Right ventricle myocardium inferior (tissue), 1 donor: ENCODE measurements at regions not wholly inside any gene's neighbourhood (a gene's known extent, or its start where the extent isn't known, plus 50 kb on each side); places are given as distances from the start of the nearest gene placed in this dataset.

ENCODE experiments used
- ATAC-seq: fragments of 200-7000 bp; cut with Tn5 transposase; one replicate; pipeline ENCODE4 v1.9.1; 2020; ENCODE audit warnings: mild to moderate bottlenecking, moderate library complexity
- DNase-seq: peaks from one replicate; pipeline ENCODE4 v3.0.0; 2021; ENCODE audit errors: missing footprints
- intact Hi-C: fragments of 100-400 bp; cut with DNase I; formaldehyde crosslinking; loops from one replicate; pipeline ENCODE4 v1.11.0; 2022
- donor health status: DM: no; HTN: yes; CAD: no; lungs with severe emphysema.

DNA sequence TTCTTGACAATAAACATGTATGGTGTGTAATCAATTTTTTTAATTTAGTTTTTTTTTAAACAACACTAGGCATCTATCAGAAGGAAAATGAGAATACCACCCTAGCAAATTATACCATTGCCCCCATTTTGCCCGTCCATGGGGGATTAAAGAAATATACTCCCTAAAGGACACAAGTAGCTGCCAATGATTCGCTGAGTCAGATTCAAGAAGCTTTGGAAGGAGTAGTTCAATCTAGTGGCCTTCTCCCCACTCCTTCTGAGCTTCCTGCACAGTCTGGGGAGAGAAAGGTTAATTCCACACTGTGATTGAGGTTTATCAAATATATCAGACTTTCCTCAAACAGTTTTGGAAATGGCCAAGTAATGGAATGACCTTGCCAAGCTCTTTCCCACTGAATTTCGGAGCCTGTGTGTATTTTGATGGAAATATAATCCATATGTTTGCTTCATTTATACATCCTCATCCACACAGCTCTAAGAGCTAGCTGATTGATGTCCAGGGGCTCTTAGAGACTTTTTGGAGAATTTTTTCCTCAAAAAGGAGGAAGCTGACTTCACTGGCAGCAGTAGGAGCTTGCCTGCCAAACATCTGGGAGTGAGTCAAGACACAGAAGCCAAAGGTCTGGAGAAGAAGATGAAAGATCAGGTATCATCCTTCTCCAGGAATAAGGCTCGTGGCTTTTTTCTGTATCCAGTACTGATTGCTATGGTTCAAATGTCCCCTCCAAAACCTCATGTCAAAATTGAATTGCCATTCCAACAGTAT, 478.5 kb upstream of the PROK2 start:
- no peak for ATAC-seq
- intact Hi-C loops: loop anchor here (10.0 kb wide), 1 partner anchor 309 kb away; no protein-coding TSS in a partner anchor
- DNase-seq: no peak

DNA sequence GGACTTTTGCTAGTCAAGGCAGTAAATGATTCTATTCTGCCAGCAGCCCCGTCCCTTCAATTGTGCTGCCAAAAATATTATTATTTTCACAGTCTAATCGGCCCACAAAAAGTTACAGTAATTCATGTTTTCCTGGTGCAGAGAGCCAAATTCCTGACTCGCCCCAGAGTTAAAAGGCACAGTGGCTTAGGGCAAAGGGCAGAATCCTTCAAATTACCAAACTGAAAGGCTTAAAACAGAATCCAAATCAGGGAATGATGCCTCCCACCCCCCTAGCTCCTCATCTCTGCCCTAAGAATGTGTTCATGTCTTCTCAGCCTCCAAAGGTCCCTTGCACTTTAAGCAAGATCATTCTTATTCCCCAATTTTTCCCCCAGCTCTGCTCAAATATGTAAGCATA, 477.8 kb upstream of the PROK2 start:
- no peak for DNase-seq
- intact Hi-C loops: loop anchor here (10.0 kb wide), 1 partner anchor 308 kb away; no protein-coding TSS in a partner anchor
- ATAC-seq: no peak

DNA sequence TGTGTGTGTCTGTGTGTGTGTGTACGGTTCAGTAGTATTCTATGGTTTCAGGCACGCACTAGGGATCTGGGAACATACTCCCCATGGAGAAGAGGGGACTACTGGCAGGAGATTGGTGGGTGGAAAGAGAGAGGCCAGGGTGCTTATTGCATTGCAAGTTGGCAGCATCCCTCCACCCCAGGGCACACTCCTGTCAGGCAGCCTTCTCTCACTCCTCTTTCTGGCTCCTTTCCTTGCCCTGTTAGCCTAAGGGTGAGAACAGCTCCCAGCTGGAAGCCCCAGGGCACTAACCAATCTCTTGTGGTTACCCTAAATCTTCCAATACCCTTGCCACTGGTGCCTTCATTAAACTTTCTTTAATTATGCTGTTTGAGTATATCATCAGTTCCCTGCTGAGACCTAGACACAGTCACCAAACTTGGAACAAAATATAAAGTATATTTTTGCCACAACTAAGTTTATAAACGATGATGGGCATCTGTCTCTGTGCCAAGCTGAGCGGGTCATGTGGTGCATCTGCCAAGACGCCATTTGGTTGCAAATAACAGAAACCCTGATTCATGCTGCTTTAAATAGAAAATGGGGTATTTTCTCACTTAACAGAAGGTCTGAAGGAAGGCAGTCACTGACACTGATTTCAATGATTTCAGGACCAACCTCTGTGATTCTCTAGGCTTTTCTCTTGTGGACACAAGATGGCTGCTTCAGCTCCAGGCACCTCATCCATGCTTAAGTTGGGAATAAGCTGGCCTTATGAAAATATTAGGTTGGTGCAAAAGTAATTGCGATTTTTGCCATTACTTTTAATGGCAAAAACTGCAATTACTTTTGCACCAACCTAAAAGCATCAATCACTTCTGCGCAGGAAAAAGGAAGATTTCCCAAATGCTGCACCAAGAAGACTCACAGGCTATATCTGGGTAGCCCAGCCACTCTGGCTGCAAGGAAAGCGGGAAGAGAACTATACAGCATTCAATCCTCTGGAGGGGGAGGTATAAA, 476.9 kb upstream of the PROK2 start:
- ATAC-seq (no peak), DNase-seq (no peak)
- intact Hi-C loops: loop anchor here (10.0 kb wide), 1 partner anchor 307 kb away; no protein-coding TSS in a partner anchor

DNA sequence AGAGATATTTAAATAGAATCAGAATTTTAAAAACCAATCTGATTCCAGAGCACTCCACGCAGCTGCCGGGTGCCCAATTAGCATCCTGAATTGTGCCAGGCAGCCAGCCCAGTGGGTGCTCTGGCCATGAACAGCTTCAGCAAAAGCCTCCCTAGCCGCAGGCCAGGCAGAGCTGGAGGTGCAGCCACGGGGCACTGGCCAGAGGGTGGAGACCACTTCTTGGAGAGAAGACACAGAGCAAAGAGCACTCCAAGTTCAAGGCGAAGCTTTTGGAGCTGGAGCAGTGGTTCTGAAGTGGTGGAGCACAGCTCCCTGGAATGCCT, 475.6 kb upstream of the PROK2 start:
- intact Hi-C loops: loop anchor here (10.0 kb wide), 1 partner anchor 306 kb away; no protein-coding TSS in a partner anchor

DNA sequence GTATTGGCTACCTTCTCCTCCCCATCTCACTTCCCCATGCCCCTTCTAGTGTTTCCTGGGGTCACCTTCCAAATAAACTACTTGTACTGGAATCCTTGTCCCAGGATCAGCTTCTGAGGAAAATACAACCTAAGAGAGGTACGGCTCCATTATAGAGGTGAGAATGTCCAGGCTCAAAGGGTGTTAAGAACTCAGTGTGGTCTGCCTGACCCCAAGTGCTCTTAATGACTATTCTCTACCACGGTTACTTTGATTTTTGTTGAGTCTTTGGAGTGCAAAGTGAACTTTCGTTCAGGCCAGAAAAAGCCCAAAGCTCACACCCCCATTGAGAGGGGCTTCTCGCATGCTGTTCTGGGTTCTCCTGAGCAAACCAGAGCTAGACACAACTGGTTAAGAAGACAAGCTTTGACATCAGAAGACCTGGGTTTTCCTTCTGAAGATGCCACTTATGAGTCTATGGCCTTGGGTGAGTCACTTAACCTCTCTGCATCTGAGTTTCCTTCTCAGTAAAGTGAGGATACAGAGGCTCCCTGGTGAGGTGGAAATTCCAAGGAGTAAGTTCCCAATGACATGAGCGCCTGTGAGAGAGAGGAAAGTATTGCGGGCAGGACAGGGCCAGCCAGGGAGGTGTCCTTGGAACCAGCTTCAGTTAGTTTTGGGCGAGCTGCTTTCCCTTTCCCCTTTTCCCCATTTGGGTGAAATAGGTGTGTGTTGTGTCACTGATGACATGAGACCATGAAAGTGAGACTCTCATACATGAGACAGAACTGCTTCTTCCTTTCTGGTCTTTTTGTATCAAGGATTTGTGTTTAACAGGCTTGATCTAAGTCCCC, 475.0 kb upstream of the PROK2 start:
- no peak for DNase-seq
- ATAC-seq: no peak
- intact Hi-C loops: loop anchor here (10.0 kb wide), 1 partner anchor 305 kb away; no protein-coding TSS in a partner anchor

More for the DNA sequence above, 475.6 kb upstream of the PROK2 start:
- DNase-seq (no peak), ATAC-seq (no peak)

DNA sequence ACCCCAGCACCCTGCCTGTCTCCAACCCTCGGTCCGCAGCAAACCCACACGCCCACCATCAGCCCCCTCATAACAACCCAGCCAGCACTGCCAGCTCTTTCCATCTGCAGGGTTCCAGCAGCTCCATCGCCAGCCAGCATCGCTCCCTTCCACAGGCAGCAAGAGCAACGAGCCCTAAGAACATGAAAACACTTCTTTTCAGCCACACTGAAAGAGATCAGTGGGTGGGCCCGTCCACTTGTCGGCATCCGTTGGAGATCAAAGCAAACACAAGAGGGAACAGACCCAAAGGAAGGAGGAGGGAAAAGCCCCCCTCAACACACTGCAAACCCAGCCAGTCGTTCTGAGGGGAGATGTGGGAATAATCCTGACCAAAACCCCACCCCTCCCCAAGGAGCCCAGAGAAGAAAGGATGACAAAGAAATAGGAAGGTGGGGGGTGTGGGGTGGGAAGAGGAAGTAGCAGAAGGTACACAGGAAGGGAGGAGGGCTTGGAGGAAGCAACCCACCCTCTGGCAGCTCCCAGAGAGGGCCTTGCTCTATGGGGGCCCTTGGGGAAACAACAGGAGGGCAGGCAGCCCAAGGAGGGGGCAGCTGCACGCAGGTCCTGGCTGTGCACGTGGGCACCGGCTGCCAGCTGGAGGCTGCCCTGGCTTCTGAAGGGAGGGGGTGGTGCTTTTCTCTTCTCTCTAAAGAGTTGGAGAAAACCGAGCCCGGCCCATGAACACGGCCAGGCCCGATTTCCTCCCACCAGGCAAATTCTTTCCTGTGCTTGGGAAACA, 473.6 kb upstream of the PROK2 start:
- no peak for ATAC-seq

DNA sequence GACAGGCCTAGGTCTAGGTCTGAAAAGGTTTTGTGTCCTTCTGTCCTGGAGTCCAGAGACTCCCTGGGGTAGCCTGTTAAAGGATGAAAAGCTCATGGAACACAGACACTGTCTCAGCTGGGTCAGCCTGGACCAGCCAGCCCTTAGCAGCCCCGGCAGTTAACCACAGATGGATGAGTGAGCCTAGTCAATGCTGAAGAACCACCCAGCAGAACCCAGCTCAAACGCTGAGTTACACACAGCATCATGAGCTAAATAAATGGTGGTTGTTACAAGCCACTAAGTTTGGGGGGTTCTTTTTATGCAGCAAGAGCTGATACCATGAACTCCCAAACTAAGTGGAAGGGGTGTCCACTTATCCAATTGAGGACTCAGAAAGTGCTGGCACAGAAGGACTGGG, 472.8 kb upstream of the PROK2 start:
- no peak for DNase-seq
- intact Hi-C loops: no loop called here
- ATAC-seq: no peak

More for the DNA sequence above, 473.6 kb upstream of the PROK2 start:
- no peak for DNase-seq
- intact Hi-C loops: no loop called here

DNA sequence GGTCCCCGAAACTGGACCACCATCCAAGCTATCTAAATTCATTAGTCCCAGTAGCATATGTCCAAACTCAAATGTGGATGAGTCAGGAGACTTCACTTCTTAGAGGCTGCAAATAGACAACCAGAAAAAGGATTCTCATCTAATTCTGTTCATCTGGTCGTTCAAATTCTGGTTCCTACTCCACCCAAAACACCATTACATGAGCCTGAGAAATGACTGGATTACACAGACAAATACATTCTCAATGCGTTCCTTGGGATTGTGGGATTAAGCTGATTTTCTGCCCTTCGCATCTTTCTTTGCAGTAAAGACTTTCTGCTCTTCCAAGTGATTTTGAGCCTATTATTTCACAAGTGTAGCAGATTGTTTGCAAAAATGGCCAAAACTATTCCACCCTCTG, 472.3 kb upstream of the PROK2 start:
- no peak for ATAC-seq
- DNase-seq: no peak
- intact Hi-C loops: no loop called here

DNA sequence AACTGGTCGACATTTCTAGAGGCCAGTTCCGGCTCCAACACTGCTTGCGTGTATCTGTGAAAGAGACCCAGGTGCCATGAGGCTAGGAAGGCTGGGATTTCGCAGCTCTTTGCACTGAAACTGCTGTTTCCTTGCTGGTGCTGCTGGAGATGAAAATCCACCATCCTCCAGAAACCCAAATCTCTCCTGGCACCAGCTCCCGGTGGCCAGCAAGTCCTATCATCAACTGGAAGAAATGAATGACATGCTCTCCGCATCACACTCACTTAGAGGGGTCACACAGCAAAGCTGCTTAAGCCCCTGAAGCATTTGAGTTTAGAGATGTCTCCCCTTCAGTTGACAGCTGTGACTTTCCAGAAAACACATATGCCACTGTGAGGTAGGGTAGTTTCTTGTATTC, 471.8 kb upstream of the PROK2 start:
- DNase-seq (no peak), ATAC-seq (no peak)
- intact Hi-C loops: no loop called here

DNA sequence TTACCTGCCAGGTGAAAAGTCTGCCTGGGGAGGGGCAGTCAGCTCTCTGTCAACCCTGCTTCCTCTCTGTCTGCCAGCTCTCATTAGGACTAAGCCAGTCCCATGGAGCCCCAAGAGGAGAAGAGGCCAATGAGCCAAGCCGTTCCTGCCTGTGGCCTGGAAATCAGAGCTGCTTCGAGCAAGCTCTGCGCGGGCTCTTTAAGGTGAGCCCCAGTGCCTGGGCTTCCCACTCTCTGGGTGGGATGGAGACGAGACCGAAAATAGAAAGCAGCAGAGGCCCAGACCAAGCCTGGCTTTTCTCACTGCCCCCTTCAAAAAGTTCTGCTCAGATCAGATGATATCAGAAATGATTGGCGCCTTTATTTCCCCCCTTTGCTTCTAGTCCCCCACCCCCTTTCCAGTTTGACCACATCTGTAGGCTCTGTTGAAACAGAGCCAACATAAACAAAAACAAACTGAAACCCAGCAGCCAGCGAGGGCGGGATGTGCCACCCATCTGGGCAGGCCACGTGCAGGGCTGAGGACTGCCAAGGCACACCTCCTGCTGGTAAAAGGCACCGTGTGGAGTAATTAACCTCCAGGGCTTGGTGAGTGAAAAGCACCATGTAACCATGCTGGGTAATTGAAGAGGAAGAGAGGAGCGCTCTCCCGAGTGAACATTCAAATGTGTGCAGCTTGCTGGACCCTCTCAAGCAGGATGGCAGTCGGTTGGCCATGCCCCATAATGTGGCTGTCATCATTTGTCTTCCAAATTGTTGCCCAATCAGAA, 471.0 kb upstream of the PROK2 start:
- no peak for DNase-seq
- intact Hi-C loops: no loop called here
- peak; percentile 69 for ATAC-seq

DNA sequence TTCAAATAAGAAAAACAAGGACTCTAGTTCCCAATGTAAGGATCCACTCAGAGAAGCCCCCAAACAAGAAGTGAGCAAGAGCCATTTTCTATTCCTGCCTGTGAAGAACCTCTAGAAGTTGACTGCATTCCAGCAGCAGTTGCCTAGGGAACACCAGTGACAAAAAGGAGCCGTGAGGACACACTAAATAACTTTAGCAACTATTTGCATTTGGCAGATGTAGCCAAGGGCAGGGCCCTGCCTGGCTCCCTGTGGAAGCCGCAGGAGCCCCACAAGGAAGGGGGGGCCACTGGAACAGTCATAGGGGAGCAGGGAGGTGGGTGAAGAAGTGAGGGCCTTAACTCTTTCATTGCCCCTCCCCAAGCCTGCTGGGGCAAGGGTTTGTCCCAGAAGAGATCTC, 470.2 kb upstream of the PROK2 start:
- intact Hi-C loops: no loop called here
- DNase-seq: no peak
- ATAC-seq: peak; percentile 74

DNA sequence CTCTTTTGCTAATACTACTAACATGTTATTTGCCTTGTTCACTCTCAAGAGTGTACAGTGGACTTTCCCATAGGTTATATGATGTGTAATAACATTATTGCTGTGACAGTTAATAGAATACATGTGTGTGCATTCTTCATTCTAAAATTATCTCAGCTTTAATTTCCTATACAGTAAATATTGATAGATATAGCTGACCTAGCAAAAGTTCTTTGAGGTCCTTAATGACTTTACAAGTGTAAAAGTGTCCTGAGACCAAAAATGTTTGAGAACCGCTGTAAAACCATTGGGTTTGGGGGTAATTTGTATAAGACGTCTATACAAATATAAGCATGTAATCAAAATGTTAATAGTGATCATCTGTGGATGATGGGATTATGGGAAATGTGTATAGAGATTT, 469.5 kb upstream of the PROK2 start:
- ATAC-seq: no peak
- intact Hi-C loops: no loop called here
- no peak for DNase-seq

DNA sequence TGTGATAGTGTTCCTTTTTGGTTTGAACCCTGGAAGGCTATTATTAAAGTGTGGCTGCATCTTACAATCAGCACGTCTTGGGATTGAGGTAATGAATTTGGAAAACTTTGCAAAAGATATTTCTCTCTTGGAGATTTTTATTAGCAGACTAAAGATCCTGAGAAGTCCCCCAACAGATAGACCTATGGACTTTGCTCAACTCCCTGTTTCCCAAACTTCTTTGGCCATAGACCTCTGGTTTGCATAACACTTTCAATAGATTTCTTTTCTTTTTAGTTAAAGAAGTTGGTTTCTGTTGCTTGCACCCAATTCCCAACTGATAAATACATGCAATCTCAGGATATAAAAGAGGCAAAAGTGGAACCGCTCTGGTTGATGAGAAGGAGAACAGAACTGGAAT, 465.8 kb upstream of the PROK2 start:
- no peak for ATAC-seq
- no peak for DNase-seq
- intact Hi-C loops: no loop called here

DNA sequence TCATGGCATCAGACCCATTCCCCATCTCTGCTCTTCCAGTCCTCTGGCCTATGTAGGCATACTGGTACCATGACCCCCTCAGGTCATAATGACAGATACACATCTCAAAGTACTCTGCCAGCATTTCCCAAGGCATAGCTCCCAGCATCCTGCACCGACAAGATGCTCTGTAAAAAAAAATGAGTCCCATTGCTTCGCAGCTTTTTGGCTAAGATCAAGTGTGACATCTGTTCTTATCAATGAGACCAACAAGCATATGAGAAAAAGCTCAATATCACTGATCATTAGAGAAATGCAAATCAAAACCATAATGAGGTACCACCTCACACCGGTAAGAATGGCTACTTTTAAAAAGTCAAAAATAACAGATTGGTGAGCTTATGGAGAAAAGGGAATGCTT, 463.9 kb upstream of the PROK2 start:
- DNase-seq: no peak
- ATAC-seq: no peak
- intact Hi-C loops: no loop called here

DNA sequence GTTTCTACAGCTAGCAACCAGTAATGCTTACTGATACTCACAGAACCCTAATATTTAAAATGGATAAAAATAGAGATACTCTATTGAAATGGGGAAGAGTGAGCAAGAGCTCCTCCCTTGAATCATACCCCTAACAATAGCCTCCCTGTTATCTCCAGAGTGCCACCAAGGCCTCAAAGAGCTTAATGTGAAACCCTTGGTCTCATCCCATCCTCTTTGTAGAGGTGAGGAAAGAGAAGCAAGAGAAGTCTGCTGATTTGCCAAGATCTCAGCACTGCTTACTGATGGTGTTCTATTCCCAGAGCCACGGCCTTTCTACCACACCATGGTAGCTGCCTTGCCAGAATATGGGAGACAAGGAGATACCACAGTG, 463.4 kb upstream of the PROK2 start:
- ATAC-seq: no peak
- intact Hi-C loops: no loop called here
- no peak for DNase-seq

DNA sequence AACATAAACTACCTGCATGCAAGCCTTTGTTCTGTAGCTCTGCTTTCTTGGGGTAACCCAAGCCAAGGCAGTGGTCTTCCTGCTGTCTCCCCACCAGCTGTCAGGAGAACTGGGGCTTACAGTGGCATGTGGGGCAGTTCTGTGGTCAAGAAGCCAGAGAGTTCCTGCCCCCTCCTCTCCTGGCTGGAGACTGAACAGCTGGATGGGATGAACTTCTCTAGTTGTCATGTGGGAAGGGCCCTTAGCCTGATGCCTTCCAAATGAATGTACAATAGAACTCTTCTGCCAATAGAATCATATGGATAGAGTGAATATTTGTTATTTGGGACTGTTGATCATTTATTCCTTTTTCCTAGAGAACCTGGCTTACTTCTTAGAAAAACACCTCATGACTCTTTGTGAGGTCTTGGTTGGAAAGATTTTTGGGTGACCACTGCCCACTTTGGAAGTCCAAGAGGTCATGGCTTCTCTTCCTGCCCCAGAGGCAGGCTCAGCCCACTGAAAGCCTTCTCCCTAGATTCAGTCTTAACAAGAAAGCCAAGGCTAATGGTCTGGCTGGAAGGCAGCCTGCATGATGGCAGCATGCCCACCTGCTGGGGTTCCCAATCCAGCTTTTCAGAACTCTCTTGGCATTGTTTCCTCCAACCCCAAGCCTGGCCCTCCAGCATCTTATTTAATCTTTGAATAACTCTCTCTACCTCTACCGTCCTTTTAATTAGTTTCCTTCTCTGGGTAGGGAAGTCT, 462.9 kb upstream of the PROK2 start:
- DNase-seq (no peak), ATAC-seq (no peak)
- intact Hi-C loops: no loop called here

DNA sequence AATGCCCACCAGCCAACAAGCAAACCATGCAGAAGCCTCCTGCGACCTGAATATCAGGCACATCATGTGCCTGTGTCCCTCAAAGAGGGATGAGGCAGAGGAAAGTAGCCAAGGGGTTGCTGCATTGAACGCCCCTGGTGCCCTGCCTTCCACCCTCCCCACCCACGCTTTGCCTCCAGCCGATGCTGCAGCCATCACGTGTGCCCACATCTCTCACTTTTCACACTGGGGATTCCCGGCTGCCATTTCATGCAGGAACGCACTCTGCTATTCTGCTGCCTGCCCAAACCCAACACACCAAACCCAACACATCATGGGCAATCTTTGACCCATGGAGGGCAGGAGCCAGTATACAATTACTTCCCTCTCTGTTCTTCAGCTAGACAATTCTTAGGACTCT, 462.2 kb upstream of the PROK2 start:
- DNase-seq: no peak
- no peak for ATAC-seq
- intact Hi-C loops: no loop called here
